Hematopoietic multipotent progenitor cell treated with erythropoietin and hydrocortisone succinate and interleukin-3 and kit ligand, for 8 days (in vitro differentiated cells): ENCODE measurements at regions not wholly inside any gene's neighbourhood (a gene's known extent, or its start where the extent isn't known, plus 50 kb on each side); places are given as distances from the start of the nearest gene placed in this dataset.

Experiments used
- DNase-seq: peaks from one replicate; pipeline ENCODE4 v3.0.0-alpha.2; 2015

DNA sequence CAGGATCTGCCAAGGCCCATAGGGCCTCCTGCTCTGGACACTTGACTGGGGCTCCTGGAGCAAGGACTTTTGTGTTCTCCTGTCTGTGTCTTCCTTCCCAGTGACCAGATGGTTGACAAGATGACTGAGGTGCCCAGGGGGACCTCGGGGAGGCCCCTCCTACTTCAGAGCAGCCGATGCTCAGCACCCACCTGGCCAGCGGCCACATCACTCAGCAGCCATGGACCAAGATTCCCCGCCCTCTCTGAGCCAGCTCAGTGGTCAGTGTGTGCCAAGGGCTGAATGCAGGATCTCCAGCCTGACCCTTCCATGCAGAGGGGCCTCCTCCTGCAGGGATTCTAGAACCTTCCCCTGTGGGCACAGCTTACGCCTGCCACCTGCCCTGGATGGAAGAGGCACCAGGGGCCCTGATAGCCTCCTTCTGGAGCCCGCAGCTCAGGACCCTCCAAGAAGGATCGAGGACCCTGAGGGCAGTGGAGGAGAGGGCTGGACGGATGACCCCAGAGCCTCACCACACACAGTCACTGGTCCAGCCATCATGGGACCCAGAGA, 87.4 kb upstream of the GPC1 start:
- DNase-seq, result no peak

DNA sequence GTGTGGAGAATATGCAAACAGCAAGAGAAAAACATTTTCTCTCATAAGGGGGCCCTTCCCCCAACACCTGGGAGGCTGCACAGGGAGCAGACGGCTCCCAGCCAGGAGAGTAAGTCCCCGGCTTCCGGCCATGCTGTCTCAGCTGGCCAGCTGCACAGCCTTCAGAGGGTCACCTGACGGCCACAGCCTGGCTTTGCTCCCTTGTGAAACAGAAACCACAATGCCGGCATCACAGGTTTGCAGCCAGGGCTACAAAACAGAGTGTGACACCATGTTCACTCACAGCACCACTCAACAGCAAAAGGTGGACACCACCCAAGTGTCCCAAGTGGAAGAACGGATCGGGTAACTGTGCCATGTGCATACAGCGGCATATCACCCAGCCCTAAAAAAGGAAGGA, 86.9 kb upstream of the GPC1 start:
- DNase-seq, result no peak

DNA sequence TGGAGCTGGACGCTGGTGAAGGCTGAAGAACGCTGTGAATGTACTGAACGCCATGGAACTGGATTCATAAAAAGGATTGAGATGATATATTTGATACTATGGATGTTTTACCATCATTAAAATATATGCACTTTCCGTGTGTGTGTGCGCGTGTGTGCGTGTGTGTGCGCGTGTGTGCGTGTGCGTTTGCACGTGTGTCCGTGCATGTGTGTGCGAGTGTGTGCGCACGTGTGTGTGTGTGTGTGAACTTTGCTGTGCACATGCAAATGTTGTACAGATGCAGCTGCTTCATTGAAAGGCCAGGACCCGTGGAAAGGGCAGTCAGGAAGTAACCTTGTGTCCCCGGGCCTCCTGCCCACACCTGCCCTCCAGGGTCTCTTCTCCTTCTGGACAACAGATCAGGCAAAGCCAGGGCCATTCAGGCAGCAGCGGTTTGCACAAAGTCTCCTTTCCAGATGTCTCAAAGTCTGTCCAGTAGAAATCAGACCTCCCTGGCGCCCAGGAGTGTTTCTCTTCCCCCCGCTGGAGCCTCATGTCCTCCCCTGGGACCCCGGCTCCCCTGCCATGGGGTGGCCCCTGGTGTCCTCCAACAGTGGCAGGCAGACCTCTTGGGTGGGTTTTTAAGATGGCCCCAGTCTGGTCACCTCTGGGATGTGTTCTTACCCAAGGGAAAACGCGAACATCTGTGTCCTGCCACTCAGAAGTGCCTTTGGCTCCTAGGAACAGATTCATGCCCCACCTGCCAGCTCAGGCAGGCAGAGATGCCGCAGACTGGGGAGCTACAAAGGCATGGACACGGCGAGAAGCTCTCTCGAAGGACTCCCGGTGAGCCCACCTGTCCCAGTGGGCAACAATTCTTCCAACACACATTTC, 86.1 kb upstream of the GPC1 start:
- DNase-seq, result no peak

GRCh38 chr2:240350006-240350355, 85.5 kb upstream of the GPC1 start:
- no peak for DNase-seq

- DNase-seq, result no peak
Measured at GRCh38 chr2:240350696-240351087, 84.8 kb upstream of the GPC1 start.

DNA sequence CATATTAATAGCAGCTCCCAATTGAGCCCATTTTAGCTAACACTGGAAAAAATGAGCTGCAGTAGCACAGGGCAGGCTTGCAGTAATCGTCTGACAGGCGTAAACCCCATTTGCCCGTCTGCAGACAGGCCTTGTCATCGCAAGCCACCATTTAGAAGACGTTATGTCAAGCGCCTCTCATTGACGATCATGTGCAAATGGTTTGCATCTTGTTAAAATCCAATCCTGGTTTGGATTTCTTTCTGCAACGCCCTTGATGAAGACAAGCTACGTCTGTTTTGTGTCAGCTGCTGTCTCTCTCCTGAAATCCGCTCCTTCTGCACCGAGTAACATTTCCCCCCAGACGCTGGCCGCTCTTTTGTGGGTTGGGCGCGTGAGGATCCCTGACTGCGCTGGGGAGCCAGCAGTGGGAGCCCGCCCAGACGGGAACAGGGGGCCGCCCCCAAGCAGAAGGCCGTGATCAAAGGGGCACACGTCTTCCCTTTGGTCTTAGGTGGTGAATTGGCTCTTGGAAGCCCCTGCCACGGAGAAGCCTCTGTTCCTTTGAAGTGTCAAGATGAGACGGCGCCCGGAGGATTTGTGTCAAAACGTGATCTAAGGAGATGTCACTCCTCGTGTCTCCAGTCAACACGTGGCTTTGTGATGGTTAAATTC, 84.2 kb upstream of the GPC1 start:
- no peak for DNase-seq

- no peak for DNase-seq
Measured at GRCh38 chr2:240351826-240352426, 83.5 kb upstream of the GPC1 start.

DNA sequence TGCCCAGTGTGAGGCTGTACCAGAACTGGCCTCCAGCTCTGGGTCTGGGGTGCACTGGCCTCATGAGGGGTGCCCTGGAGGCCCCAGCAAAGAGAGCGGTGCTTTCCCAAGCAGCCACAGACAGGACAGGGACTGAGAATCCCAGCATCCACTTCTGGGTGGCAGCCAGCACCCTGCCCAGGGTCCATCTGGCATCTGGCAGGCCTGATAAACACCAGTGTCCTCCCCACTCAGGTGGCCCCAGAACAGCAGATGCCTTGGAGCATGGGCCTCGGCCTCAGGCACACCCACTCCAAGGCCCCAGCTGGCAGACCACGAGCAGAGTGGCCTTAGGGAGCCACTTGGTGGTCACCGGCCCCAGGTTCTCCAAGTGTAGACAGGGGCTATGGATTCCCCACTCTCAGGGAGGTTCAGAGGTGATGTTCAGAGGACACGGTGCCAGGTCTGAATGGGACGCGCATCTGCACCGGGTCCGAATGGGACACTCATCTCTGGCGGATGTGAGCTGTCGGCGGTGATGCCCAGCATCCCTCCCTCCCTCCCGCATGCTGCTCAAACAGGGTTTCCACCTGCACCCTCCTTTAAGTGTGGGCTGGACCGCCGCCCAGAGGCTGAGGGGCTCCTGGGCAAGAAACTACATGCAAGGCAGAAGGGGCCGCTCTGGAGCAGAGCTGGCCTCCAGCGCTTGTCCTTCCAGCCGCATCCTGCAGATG, 82.2 kb upstream of the GPC1 start:
- DNase-seq, result no peak

GRCh38 chr2:240353944-240354343, 81.5 kb upstream of the GPC1 start:
- DNase-seq, result no peak

DNA sequence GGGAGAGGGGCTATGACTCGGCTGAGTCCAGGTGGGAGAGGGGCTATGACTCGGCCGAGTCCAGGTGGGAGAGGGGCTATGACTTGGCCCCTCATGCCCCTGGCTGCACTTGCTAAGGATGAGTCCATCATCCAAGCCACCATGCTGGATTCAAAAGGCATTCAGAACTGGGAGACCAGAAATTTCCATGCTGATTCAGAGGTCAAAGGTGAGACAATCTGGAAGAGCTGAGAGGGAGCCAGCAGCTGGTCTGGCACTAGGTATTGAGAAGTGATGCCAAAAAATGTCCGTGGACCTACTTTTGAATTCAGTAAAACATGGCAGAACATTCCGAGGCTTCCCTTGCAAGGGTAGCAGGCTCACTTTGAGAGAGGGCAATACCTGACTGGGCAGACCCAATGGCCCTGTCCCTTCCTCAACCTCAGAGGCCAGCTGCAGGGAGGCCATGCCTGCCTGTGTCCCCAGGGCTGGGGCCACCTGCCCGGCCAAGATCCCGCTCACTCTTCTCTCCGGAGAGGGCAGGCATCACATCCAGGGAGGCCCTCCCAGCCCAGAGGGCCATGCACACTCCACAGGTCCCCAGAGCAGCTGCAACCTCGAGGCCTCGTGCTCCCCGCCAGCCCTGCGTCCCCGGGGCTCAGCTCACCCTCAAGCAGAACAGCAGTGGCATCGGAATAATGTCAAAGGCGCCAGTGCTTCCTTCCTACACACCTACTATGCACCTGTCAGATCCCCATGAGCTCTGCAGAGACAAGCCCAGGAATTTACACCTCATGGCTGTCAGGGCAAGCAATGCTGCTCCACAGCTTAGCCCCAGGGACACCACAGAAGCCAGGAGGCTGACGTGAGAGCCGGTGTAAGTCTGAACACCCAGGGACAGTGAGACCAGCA, 80.2 kb upstream of the GPC1 start:
- DNase-seq, result no peak

- DNase-seq, result no peak
Measured at GRCh38 chr2:240355962-240356361, 79.5 kb upstream of the GPC1 start.

GRCh38 chr2:240356700-240357640, 78.5 kb upstream of the GPC1 start:
- no peak for DNase-seq

- DNase-seq, result no peak
Measured at GRCh38 chr2:240357641-240358012, 77.8 kb upstream of the GPC1 start.

GRCh38 chr2:240358080-240358479, 77.4 kb upstream of the GPC1 start:
- no peak for DNase-seq

GRCh38 chr2:240358821-240359397, 76.6 kb upstream of the GPC1 start:
- DNase-seq, result no peak

DNA sequence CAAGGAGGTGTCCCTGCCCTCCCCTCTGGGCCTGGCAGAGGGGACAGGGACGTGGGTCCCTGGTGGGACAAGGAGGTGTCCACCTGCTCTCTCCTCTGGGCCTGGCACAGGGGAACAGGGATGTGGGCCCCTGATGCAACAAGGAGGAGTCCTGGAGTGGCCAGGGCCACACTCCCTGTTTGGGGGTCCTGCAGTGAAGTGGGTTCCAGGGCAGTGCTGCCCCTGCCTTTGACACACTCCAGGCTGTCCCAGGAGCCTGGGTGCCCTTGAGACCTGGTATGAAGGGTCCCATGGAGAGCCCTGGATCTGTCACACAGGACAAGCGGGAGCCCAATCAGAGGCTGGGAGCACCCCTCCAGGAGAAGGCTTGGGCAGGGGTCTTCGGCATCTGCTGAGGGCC, 75.8 kb upstream of the GPC1 start:
- no peak for DNase-seq

GRCh38 chr2:240360645-240361475, 74.6 kb upstream of the GPC1 start:
- DNase-seq, result no peak

DNA sequence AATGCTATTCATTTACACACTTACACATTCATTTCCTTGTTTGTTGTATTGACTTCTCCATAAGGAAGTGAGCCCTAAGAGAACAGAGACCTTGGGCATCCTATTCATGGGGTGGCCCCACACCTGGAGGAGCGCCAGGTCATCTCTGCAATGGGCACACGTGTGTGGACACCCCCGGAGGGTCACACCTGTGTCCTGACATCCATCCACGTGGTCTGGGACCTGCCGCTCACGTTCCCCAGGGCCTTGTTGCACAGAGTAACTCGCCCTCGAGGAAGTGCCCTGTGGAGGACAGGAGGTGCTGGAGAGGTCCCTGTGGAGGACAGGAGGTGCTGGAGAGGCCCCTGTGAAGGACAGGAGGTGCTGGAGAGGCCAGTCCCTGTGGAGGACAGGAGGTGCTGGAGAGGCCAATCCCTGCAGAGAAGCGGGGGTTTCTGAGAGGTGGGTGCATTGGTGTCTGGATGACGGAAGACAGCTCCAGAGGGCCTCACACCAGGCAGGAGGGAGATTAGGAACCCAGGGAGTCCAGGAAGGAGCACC, 73.2 kb upstream of the GPC1 start:
- DNase-seq, result no peak
